ENCODE measurements at regions not wholly inside any gene's neighbourhood (a gene's known extent, or its start where the extent isn't known, plus 50 kb on each side); places are given as distances from the start of the nearest gene placed in this dataset.
"Not testable (repeated sequence)": the region's sequence is repeated elsewhere in the genome, so short reads cannot be mapped to it uniquely, and the experiment has no call there.

DNA sequence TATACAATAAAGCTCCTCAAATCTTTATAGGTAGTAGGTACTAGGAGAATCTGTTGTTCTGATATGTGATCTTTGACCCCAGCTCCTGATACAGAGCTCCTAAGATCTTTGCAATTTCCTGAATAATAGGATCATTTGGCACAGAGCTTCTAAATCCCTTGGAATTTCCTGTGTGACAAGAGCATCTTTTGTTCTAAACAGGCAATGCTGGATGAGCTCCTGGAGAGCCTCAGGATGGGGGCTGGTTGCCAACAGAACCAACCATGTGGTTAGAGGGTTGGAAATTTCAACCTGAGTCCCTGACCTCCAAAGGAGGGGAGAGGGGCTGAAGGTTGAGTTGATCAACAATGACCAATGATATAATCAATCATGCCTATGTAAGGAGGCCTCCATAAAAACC, 629.0 kb downstream of the CCSER2 start:
- CTCF ChIA-PET, result interaction anchor here (0.9 to 1.2 kb wide), 2 partner anchors 20 to 28 kb away, joined by 3 to 4 read pairs; no protein-coding TSS in a partner anchor
- TF ChIP-seq, protein P1, sequence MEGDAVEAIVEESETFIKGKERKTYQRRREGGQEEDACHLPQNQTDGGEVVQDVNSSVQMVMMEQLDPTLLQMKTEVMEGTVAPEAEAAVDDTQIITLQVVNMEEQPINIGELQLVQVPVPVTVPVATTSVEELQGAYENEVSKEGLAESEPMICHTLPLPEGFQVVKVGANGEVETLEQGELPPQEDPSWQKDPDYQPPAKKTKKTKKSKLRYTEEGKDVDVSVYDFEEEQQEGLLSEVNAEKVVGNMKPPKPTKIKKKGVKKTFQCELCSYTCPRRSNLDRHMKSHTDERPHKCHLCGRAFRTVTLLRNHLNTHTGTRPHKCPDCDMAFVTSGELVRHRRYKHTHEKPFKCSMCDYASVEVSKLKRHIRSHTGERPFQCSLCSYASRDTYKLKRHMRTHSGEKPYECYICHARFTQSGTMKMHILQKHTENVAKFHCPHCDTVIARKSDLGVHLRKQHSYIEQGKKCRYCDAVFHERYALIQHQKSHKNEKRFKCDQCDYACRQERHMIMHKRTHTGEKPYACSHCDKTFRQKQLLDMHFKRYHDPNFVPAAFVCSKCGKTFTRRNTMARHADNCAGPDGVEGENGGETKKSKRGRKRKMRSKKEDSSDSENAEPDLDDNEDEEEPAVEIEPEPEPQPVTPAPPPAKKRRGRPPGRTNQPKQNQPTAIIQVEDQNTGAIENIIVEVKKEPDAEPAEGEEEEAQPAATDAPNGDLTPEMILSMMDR (IDR thresholded peaks at IDR 0.05; ENCODE audit: control extremely low read depth, extremely low read depth, low read depth, missing control alignments), result no peak
- POLR2A ChIA-PET, result no interaction called here
- DNase-seq (ENCODE audit: extremely low spot score), result no peak

GRCh38 chr10:84965468-84965867, 637.1 kb downstream of the CCSER2 start:
- ChIA-PET CTCF (no interaction called here), POLR2A (no interaction called here)
- no peak for DNase-seq (ENCODE audit: extremely low spot score)
- TF ChIP-seq, protein P1 (IDR thresholded peaks at IDR 0.05; ENCODE audit: control extremely low read depth, extremely low read depth, low read depth, missing control alignments), result no peak

GRCh38 chr10:84966708-84967441, 638.5 kb downstream of the CCSER2 start:
- TF ChIP-seq, protein P1 (IDR thresholded peaks at IDR 0.05; ENCODE audit: control extremely low read depth, extremely low read depth, low read depth, missing control alignments), result no peak
- DNase-seq (ENCODE audit: extremely low spot score), result no peak
- CTCF ChIA-PET, result no interaction called here
- POLR2A ChIA-PET, result no interaction called here

DNA sequence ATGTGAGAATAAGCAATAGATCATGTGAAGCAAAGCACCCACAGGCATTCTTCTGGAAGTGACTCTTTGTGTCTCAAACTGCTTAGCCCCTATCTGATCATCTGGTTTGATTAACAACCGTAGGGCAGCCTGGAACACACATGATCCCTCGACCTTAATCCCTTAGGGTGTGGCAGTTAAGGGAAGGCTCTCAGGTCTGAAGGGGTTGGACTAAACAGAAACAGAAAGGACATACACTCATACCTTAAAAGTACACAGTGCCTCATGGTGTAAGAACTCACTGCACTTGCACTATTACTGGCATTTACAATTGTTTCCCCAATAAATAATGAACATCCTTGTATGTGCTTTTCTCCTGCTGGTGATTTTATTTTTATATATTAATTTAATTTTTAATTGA, 640.9 kb downstream of the CCSER2 start:
- DNase-seq (ENCODE audit: extremely low spot score); POLR2A ChIA-PET; CTCF ChIA-PET: not testable (repeated sequence)

DNA sequence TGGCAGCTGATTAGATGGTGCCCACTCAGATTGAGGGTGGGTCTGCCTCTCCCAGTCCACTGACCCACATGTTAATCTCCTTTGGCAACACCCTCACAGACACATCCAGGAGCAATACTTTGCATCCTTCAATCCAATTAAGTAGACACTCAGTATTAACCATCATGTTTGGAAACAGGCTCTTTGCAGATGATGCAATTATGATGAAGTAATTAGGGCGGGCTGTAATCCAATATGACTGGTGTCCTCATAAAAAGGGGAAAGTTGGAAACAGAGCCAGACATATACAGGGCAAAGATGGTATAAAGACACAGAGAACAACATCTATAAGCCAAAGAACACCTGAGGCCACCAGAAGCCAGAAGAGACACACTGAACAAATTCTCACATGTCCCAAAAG, 658.6 kb downstream of the CCSER2 start:
- no peak for DNase-seq (ENCODE audit: extremely low spot score)

DNA sequence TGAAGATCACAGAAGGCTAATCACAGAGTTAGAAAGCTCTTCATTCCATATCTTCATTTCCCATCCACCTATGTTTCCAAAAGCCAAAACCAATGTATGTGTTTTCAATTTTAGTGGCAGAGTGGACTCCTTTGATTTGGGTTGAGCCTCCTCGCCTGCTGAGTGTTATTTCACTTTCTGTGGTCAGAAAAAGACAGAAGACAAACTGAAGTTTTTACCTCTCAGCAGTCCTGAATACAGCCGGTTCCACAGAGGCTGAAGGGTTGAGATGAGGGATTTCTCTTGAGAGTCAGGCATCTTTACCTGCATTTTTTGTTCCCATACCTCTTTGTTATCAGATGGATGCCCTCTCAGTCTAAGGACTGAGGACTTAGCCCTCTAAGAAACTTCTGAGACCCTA, 659.6 kb downstream of the CCSER2 start:
- DNase-seq (ENCODE audit: extremely low spot score), result no peak
- POLR2A ChIA-PET, result no interaction called here
- CTCF ChIA-PET, result interaction anchor here (1.1 to 1.4 kb wide), 2 partner anchors 9 to 13 kb away, joined by 3 to 5 read pairs; no protein-coding TSS in a partner anchor
- TF ChIP-seq, protein P1 (IDR thresholded peaks at IDR 0.05; ENCODE audit: control extremely low read depth, extremely low read depth, low read depth, missing control alignments), result no peak

More for the DNA sequence above, 658.6 kb downstream of the CCSER2 start:
- POLR2A ChIA-PET, result no interaction called here
- TF ChIP-seq, protein P1 (IDR thresholded peaks at IDR 0.05; ENCODE audit: control extremely low read depth, extremely low read depth, low read depth, missing control alignments), result no peak
- CTCF ChIA-PET, result interaction anchor here (1.1 to 1.4 kb wide), 2 partner anchors 10 to 14 kb away, joined by 3 to 5 read pairs; no protein-coding TSS in a partner anchor

DNA sequence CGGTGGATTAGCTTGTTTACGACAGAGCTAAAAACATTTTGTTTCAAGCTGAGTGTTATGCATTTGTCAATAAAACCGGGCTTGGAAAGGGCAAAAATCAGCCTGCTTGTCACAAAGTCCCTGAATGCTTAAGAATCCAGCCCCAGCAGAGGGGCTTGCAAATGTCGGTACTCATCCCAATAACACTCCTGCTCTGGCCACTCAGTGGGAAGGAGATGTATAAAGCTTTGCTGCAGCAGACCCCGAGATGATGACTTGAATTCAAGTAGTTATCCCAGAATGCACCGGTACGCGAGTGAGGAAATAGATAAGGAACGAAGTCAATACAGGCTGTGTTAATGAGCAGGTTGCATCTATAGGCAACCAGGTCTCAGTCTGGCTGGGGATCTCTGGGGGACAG, 662.3 kb downstream of the CCSER2 start:
- TF ChIP-seq, protein P1 (IDR thresholded peaks at IDR 0.05; ENCODE audit: control extremely low read depth, extremely low read depth, low read depth, missing control alignments), result no peak
- DNase-seq (ENCODE audit: extremely low spot score), result no peak
- ChIA-PET CTCF (interaction anchor here (2.2 kb wide), 1 partner anchor 10 kb away, joined by 13 read pairs; no protein-coding TSS in a partner anchor), POLR2A (no interaction called here)

Measured in GM10248 (cell line).